ENCODE measurements at regions not wholly inside any gene's neighbourhood (a gene's known extent, or its start where the extent isn't known, plus 50 kb on each side); places are given as distances from the start of the nearest gene placed in this dataset.

DNA sequence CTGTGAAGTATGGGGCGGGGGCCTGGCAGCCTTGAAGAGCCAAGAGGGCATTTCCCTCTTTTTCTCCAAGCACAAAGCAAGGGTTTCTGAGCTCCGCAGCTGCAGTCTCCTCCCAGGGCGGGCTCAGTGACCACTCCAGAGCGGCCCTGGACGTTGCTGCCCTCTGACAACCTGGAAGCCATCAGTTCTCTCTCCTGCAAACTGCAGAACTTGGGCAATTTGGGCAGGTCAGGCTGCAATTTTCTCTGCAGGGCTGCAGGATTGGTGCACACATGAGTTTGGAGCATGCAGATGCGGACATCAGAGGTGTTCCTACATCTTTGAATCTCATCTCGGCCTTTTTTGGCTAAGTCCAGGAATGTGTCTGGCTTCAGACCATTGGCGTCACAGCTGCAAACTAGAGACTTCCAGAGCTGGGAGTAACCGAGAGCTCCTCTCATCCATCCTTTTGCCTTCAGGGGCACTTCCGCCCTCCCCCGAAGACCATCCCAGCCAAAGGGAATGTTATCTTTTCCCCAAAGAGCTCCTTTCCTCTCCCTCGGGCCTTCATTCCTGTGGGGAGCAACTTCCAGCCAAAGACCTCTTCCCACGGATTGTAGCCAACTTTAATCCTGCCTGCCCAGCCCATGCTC lies 139.6 kb upstream of the WNT4 start:
- H3K27me3 Mint-ChIP-seq = peaks cover 36% of the 10 kb centered on the region
- TF ChIP-seq, protein P1, sequence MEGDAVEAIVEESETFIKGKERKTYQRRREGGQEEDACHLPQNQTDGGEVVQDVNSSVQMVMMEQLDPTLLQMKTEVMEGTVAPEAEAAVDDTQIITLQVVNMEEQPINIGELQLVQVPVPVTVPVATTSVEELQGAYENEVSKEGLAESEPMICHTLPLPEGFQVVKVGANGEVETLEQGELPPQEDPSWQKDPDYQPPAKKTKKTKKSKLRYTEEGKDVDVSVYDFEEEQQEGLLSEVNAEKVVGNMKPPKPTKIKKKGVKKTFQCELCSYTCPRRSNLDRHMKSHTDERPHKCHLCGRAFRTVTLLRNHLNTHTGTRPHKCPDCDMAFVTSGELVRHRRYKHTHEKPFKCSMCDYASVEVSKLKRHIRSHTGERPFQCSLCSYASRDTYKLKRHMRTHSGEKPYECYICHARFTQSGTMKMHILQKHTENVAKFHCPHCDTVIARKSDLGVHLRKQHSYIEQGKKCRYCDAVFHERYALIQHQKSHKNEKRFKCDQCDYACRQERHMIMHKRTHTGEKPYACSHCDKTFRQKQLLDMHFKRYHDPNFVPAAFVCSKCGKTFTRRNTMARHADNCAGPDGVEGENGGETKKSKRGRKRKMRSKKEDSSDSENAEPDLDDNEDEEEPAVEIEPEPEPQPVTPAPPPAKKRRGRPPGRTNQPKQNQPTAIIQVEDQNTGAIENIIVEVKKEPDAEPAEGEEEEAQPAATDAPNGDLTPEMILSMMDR (IDR thresholded peaks at IDR 0.05) = no peak
- no peak for TF ChIP-seq EZH2 (IDR thresholded peaks at IDR 0.05; ENCODE audit: borderline replicate concordance, insufficient read depth, low read depth, low read length, poor library complexity, severe bottlenecking)

DNA sequence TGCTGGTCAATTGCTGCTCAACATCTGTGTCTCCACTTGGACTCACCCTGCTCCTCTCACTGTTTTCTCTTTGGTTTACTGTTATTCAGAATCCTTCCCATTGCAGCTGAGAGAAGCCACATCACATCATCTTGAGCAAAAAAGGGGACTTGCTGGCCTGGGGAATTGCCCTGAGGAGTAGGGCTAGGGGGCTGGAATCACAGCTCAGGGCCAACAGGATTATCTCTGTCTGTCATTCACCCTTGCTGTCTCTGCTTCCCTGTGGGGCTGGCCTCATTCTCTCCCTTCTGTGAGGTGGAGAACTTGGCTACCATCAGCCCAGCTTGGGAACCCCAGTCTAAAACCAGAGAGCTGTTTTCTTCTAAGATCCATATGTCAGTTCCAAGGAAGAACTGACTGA lies 140.7 kb upstream of the WNT4 start:
- Histone ChIP-seq H3K27me3 (replicated peaks in 1 of 4; ENCODE audit: control extremely low read depth in 1 of 4, control insufficient read depth in 3 of 4, insufficient read depth in 4 of 4, low read length in 3 of 4) (no peaks in the 10 kb centered on the region), H2AFZ (ENCODE audit: insufficient read depth, low read depth, low read length, poor library complexity, severe bottlenecking) (no peak overlapping the region), H3K79me2 (ENCODE audit: control insufficient read depth, insufficient read depth, low read length) (no peaks in the 10 kb centered on the region), H3K4me1 (ENCODE audit: control insufficient read depth in 2 of 2, insufficient read depth in 2 of 2, low read length in 2 of 2) (no peaks in the 10 kb centered on the region), H3K36me3 (replicated peaks in 1 of 2; ENCODE audit: control extremely low read depth in 1 of 2, control insufficient read depth in 1 of 2, extremely low read depth in 1 of 2, insufficient read depth in 2 of 2, low read length in 1 of 2) (no peaks in the 10 kb centered on the region), H3K9ac (ENCODE audit: low read length) (no peak overlapping the region), H3K9me3 (ENCODE audit: control extremely low read depth in 1 of 3, control insufficient read depth in 2 of 3, insufficient read depth in 1 of 3, low read length in 2 of 3) (peaks cover 0 to 12% (median 3%) of the 10 kb centered on the region in 3 donors), H3K27ac (ENCODE audit: low read length in 2 of 2) (no peak overlapping the region), H4K20me1 (ENCODE audit: control insufficient read depth, insufficient read depth, low read length, poor library complexity, severe bottlenecking) (no peaks in the 10 kb centered on the region), H3K4me3 (ENCODE audit: control extremely low read depth in 1 of 5, extremely low read depth in 1 of 5, insufficient read depth in 1 of 5, low read depth in 2 of 5, low read length in 4 of 5) (no peak overlapping the region), H3K4me2 (replicated peaks; ENCODE audit: low read depth, low read length, poor library complexity, severe bottlenecking) (no peak overlapping the region)
- no peak for DNase-seq
- intact Hi-C loops (cut with micrococcal nuclease) = no loop called here
- ATAC-seq (ENCODE audit: low read depth) = no peak
- Mint-ChIP-seq H3K27me3 (peaks cover 25% of the 10 kb centered on the region), H3K9me3 (ENCODE audit: insufficient read depth) (peaks cover 7% of the 10 kb centered on the region), H3K27ac (no peak overlapping the region), H3K4me1 (no peaks in the 10 kb centered on the region), H3K4me3 (no peak overlapping the region)
- TF ChIP-seq EZH2 (IDR thresholded peaks at IDR 0.05; ENCODE audit: borderline replicate concordance, insufficient read depth, low read depth, low read length, poor library complexity, severe bottlenecking) = no peak
- TF ChIP-seq, protein P1 (IDR thresholded peaks at IDR 0.05) = no peak
- ChIA-PET CTCF (no interaction called here), POLR2A (no interaction called here)

More for the DNA sequence above, 139.6 kb upstream of the WNT4 start:
- no peaks in the 10 kb centered on the region for H3K4me1 Mint-ChIP-seq
- Histone ChIP-seq H3K9ac (ENCODE audit: low read length) (no peak overlapping the region), H2AFZ (ENCODE audit: insufficient read depth, low read depth, low read length, poor library complexity, severe bottlenecking) (no peak overlapping the region), H3K27ac (ENCODE audit: low read length in 2 of 2) (no peak overlapping the region), H3K4me2 (replicated peaks; ENCODE audit: low read depth, low read length, poor library complexity, severe bottlenecking) (no peak overlapping the region), H4K20me1 (ENCODE audit: control insufficient read depth, insufficient read depth, low read length, poor library complexity, severe bottlenecking) (no peaks in the 10 kb centered on the region), H3K36me3 (replicated peaks in 1 of 2; ENCODE audit: control extremely low read depth in 1 of 2, control insufficient read depth in 1 of 2, extremely low read depth in 1 of 2, insufficient read depth in 2 of 2, low read length in 1 of 2) (no peaks in the 10 kb centered on the region), H3K9me3 (ENCODE audit: control extremely low read depth in 1 of 3, control insufficient read depth in 2 of 3, insufficient read depth in 1 of 3, low read length in 2 of 3) (peaks cover 0 to 12% (median 3%) of the 10 kb centered on the region in 3 donors), H3K79me2 (ENCODE audit: control insufficient read depth, insufficient read depth, low read length) (no peaks in the 10 kb centered on the region), H3K4me1 (ENCODE audit: control insufficient read depth in 2 of 2, insufficient read depth in 2 of 2, low read length in 2 of 2) (no peaks in the 10 kb centered on the region), H3K27me3 (replicated peaks in 1 of 4; ENCODE audit: control extremely low read depth in 1 of 4, control insufficient read depth in 3 of 4, insufficient read depth in 4 of 4, low read length in 3 of 4) (peaks cover 0 to 2% (median 0%) of the 10 kb centered on the region in 4 experiments), H3K4me3 (ENCODE audit: control extremely low read depth in 1 of 5, extremely low read depth in 1 of 5, insufficient read depth in 1 of 5, low read depth in 2 of 5, low read length in 4 of 5) (no peak overlapping the region)
- peaks cover 7% of the 10 kb centered on the region for H3K9me3 Mint-ChIP-seq (ENCODE audit: insufficient read depth)
- ChIA-PET CTCF (no interaction called here), POLR2A (no interaction called here)
- no peak for DNase-seq
- no peak overlapping the region for H3K4me3 Mint-ChIP-seq
- intact Hi-C loops (cut with micrococcal nuclease) = no loop called here
- no peak for ATAC-seq (ENCODE audit: low read depth)
- no peak overlapping the region for H3K27ac Mint-ChIP-seq
- WGBS (ENCODE audit: insufficient coverage) = 80% methylated on average over 11 of the region's 13 CpGs
